ENCODE measurements at regions not wholly inside any gene's neighbourhood (a gene's known extent, or its start where the extent isn't known, plus 50 kb on each side); places are given as distances from the start of the nearest gene placed in this dataset.
"Not testable (repeated sequence)": the region's sequence is repeated elsewhere in the genome, so short reads cannot be mapped to it uniquely, and the experiment has no call there.

GRCh38 chr11:69935941-69936505 is 116.8 kb upstream of the FGF3 start:
- no peak for DNase-seq

- no peak for DNase-seq
Observed at GRCh38 chr11:69936771-69937170, 117.6 kb upstream of the FGF3 start.

- no peak for DNase-seq
Observed at GRCh38 chr11:69938206-69938605, 119.0 kb upstream of the FGF3 start.

GRCh38 chr11:69939551-69940245 is 120.5 kb upstream of the FGF3 start:
- DNase-seq, result no peak

- no peak for DNase-seq
Observed at GRCh38 chr11:69940246-69940610, 121.0 kb upstream of the FGF3 start.

GRCh38 chr11:69941546-69942332 is 122.5 kb upstream of the FGF3 start:
- DNase-seq, result no peak

- no peak for DNase-seq
Observed at GRCh38 chr11:69942333-69942820, 123.2 kb upstream of the FGF3 start.

- DNase-seq, result peak; percentile 28
Observed at GRCh38 chr11:69943066-69943465, 123.8 kb upstream of the FGF3 start.

GRCh38 chr11:69943506-69943905 is 124.3 kb upstream of the FGF3 start:
- no peak for DNase-seq

- DNase-seq, result no peak
Observed at GRCh38 chr11:69944146-69944795, 125.1 kb upstream of the FGF3 start.

GRCh38 chr11:69945157-69945556 is 125.9 kb upstream of the FGF3 start:
- DNase-seq, result no peak

- no peak for DNase-seq
Observed at GRCh38 chr11:69947059-69947792, 128.0 kb upstream of the FGF3 start.

GRCh38 chr11:69947793-69948255 is 128.6 kb upstream of the FGF3 start:
- DNase-seq, result no peak

GRCh38 chr11:69948256-69949141 is 129.3 kb upstream of the FGF3 start:
- no peak for DNase-seq

GRCh38 chr11:69949327-69949726 is 128.8 kb upstream of the ANO1 start:
- no peak for DNase-seq

- DNase-seq, result peak; percentile 57
Observed at GRCh38 chr11:69950120-69950519, 128.0 kb upstream of the ANO1 start.

GRCh38 chr11:69950621-69951020 is 127.5 kb upstream of the ANO1 start:
- no peak for DNase-seq

- DNase-seq, result no peak
Observed at GRCh38 chr11:69951821-69952220, 126.3 kb upstream of the ANO1 start.

- not testable (repeated sequence) for DNase-seq
Observed at GRCh38 chr11:69952229-69952975, 125.7 kb upstream of the ANO1 start.

GRCh38 chr11:69953356-69953755 is 124.8 kb upstream of the ANO1 start:
- DNase-seq, result no peak

- DNase-seq, result no peak
Observed at GRCh38 chr11:69954756-69955155, 123.4 kb upstream of the ANO1 start.
